Mucosa of descending colon (tissue), 3 donors: ENCODE measurements at regions not wholly inside any gene's neighbourhood (a gene's known extent, or its start where the extent isn't known, plus 50 kb on each side); places are given as distances from the start of the nearest gene placed in this dataset.

ENCODE experiments used
- ATAC-seq: fragments of 200-7000 bp; cut with Tn5 transposase; one replicate; pipeline ENCODE4 v1.9.1; 2020; ENCODE audit warnings: mild to moderate bottlenecking, moderate library complexity
- DNase-seq, 3 donors: peaks; one replicate each; pipeline ENCODE4 v3.0.0-alpha.2; 2020
- H3K36me3 ChIP-seq: fragments of 200-600 bp; one replicate; pipeline ENCODE4 v1.8.0; 2021; ENCODE audit warnings: low read depth, mild to moderate bottlenecking
- H3K4me1 ChIP-seq: fragments of 200-600 bp; one replicate; pipeline ENCODE4 v1.8.0; 2021; ENCODE audit warnings: low read depth, mild to moderate bottlenecking
- H3K4me3 ChIP-seq: fragments of 200-600 bp; one replicate; pipeline ENCODE4 v1.8.0; 2021; ENCODE audit warnings: mild to moderate bottlenecking
- H3K9me3 ChIP-seq: fragments of 200-600 bp; one replicate; pipeline ENCODE4 v1.8.0; 2021; ENCODE audit warnings: mild to moderate bottlenecking
- intact Hi-C, 2 donors: fragments of 100-400 bp; cut with DNase I in 1 of 2; cut with micrococcal nuclease in 1 of 2; formaldehyde crosslinking; loops; one replicate each; pipeline versions ENCODE4 v1.11.0 to v1.11.1; 2022; cut with DNase I, micrococcal nuclease
- TF ChIP-seq, protein P1 (sequence below): fragments of 200-600 bp; IDR thresholded peaks from one replicate; pipeline ENCODE4 v1.8.0; 2022; ENCODE audit warnings: antibody characterized with exemption, mild to moderate bottlenecking
- donor health status: DM: no; HTN: no; CAD: no; lungs with moderate emphysema.
- donor health status: DM: no; HTN: no; CAD: no.
- donor health status: DM: no; HTN: yes; CAD: no.

DNA sequence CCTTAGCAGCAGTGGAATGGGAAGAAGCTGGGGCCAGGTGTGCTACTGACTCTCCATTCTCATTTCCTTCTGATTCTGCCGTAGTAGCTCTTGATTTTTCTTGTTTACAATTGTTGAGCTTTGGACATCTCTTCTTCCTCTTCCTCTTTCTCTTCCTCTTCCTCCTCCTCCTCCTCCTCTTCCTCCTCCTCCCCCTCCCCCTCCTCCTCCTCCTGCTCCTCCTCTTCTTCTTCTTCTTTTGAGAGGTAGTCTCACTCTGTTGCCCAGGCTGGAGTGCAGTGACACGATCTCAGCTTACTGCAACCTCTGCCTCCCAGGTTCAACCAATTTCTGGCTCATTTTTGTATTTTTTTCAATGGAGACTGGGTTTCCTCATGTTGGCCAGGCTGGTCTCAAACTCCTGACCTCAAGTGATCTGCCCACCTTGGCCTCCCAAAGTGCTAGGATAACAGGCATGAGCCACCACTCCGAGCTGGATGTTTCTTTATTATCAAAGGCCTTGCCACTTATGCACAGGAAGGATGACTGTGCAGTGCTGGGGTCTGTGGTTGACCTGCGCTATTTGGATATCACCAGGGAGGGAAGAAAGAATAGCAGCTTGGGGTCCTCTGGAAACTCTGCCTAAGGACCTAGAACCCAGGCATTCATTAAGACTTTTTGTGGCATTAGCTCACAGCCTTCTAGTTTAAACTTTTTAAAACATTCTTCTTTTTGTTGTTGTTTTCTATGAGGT lies 127.8 kb upstream of the KCNJ16 start:
- no peaks in the 10 kb centered on the region for H3K4me1 ChIP-seq
- no peaks in the 10 kb centered on the region for H3K9me3 ChIP-seq
- TF ChIP-seq, protein P1, sequence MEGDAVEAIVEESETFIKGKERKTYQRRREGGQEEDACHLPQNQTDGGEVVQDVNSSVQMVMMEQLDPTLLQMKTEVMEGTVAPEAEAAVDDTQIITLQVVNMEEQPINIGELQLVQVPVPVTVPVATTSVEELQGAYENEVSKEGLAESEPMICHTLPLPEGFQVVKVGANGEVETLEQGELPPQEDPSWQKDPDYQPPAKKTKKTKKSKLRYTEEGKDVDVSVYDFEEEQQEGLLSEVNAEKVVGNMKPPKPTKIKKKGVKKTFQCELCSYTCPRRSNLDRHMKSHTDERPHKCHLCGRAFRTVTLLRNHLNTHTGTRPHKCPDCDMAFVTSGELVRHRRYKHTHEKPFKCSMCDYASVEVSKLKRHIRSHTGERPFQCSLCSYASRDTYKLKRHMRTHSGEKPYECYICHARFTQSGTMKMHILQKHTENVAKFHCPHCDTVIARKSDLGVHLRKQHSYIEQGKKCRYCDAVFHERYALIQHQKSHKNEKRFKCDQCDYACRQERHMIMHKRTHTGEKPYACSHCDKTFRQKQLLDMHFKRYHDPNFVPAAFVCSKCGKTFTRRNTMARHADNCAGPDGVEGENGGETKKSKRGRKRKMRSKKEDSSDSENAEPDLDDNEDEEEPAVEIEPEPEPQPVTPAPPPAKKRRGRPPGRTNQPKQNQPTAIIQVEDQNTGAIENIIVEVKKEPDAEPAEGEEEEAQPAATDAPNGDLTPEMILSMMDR: no peak
- no peak overlapping the region for H3K4me3 ChIP-seq
- intact Hi-C loops: no loop called here
- ATAC-seq (no peak), DNase-seq (no peak)
- H3K36me3 ChIP-seq: no peaks in the 10 kb centered on the region

DNA sequence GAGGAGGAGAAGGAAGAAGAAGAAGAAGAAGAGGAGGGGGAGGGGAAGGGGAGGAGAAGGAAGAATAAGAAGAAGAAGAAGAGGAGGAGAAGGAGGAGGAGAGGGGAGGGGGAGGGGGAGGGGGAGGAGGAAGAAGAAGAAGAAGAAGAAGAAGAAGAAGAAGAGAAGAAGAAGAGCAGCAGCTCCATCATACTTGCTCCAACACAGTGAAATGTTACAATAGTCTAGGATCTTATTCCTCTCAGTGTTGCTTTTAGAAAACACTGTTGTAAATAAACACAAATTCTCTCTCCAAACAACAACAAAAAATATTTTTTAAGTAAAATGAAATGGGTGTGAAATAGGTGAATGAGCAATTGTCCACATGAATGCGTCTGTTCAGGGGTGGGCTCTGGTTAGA lies 126.6 kb upstream of the KCNJ16 start:
- TF ChIP-seq, protein P1: no peak
- ATAC-seq (no peak), DNase-seq (no peak)
- Histone ChIP-seq H3K36me3 (no peaks in the 10 kb centered on the region), H3K4me1 (no peaks in the 10 kb centered on the region), H3K4me3 (no peak overlapping the region), H3K9me3 (no peaks in the 10 kb centered on the region)
- intact Hi-C loops: no loop called here

DNA sequence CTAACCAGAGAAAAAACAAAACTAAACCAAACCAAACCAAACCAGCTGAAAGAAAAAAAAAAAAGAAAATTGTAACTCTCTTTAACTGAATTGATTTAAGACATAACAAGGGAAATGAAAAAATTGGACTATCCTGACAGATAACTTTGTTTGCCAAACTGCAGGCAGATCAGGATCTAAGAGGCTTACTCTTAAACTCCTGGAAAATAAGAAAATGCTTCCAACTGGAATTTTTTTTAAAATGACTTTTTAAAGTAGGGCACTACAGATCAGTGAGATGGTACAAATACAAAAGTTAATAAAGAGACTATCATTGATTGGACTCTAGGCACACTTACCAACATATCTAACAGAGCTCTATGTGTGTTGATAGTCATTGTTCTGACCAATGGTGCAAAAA lies 125.5 kb upstream of the KCNJ16 start:
- TF ChIP-seq, protein P1: no peak
- ATAC-seq: no peak
- no peak for DNase-seq
- Histone ChIP-seq H3K4me1 (no peaks in the 10 kb centered on the region), H3K4me3 (no peak overlapping the region), H3K36me3 (no peaks in the 10 kb centered on the region), H3K9me3 (no peaks in the 10 kb centered on the region)
- intact Hi-C loops: no loop called here

- ATAC-seq (no peak), DNase-seq (no peak)
- H3K4me3 ChIP-seq: no peak overlapping the region
- intact Hi-C loops: no loop called here
- no peaks in the 10 kb centered on the region for H3K4me1 ChIP-seq
- TF ChIP-seq, protein P1: no peak
- no peaks in the 10 kb centered on the region for H3K36me3 ChIP-seq
- no peaks in the 10 kb centered on the region for H3K9me3 ChIP-seq
Measured at GRCh38 chr17:69949973-69950695, 124.9 kb upstream of the KCNJ16 start.

- H3K4me3 ChIP-seq: no peak overlapping the region
- no peaks in the 10 kb centered on the region for H3K36me3 ChIP-seq
- TF ChIP-seq, protein P1: no peak
- no peaks in the 10 kb centered on the region for H3K4me1 ChIP-seq
- DNase-seq (no peak), ATAC-seq (no peak)
- intact Hi-C loops: no loop called here
- no peaks in the 10 kb centered on the region for H3K9me3 ChIP-seq
Measured at GRCh38 chr17:69950701-69951418, 124.2 kb upstream of the KCNJ16 start.
